HL-60 (cell line): ENCODE measurements at regions not wholly inside any gene's neighbourhood (a gene's known extent, or its start where the extent isn't known, plus 50 kb on each side); places are given as distances from the start of the nearest gene placed in this dataset.

ENCODE experiments used
- DNase-seq, 2 experiments: peaks; one replicate each; pipeline ENCODE4 v3.0.0-alpha.2; 2010 to 2020; ENCODE audit warnings: low read depth in 1 of 2, low spot score in 1 of 2
- H3K27ac ChIP-seq: fragments of 250-450 bp; sonication (Bioruptor Pico); replicated peaks from 2 replicates; pipeline ENCODE4 v1.5.1; 2020; ENCODE audit warnings: mild to moderate bottlenecking, moderate library complexity
- H3K27me3 ChIP-seq: fragments of 250-450 bp; sonication (Bioruptor Pico); 2 replicates; pipeline ENCODE4 v1.5.1; 2021; ENCODE audit warnings: mild to moderate bottlenecking, moderate library complexity; ENCODE audit not compliant: insufficient read depth, poor library complexity, severe bottlenecking
- H3K4me3 ChIP-seq: replicated peaks from 2 replicates; pipeline ENCODE4 v1.5.1; 2011; ENCODE audit warnings: mild to moderate bottlenecking, control low read depth, low read length; ENCODE audit not compliant: insufficient read depth
- CTCF ChIP-seq: IDR thresholded peaks from one replicate; pipeline ENCODE4 v1.5.1; 2011; ENCODE audit warnings: low read length, control low read depth, inconsistent platforms; ENCODE audit not compliant: insufficient read depth
- GABPA ChIP-seq: IDR thresholded peaks from 2 replicates; pipeline ENCODE4 v1.6.1; 2012; ENCODE audit warnings: low read depth
- POLR2AphosphoS5 ChIP-seq: IDR thresholded peaks from 2 replicates; pipeline ENCODE4 v1.6.1; 2012; ENCODE audit warnings: low read depth
- REST ChIP-seq: IDR thresholded peaks from 2 replicates; pipeline ENCODE4 v1.6.1; 2012; ENCODE audit warnings: low read depth; ENCODE audit not compliant: insufficient replicate concordance
- SPI1 ChIP-seq: IDR thresholded peaks from 2 replicates; pipeline ENCODE4 v1.6.1; 2012; ENCODE audit warnings: low read depth, mild to moderate bottlenecking, borderline replicate concordance

- no peak for DNase-seq
- TF ChIP-seq REST (no peak), POLR2AphosphoS5 (no peak), SPI1 (no peak), CTCF (no peak)
- no peak overlapping the region for H3K27ac ChIP-seq
Measured at GRCh38 chr6:140597181-140597580, 1222.7 kb upstream of the CITED2 start.

GRCh38 chr6:140594806-140595128 is 1220.3 kb upstream of the CITED2 start:
- DNase-seq, result no peak
- no peaks in the 10 kb centered on the region for H3K27me3 ChIP-seq
- no peak overlapping the region for H3K27ac ChIP-seq
- H3K4me3 ChIP-seq, result no peak overlapping the region
- no peak for TF ChIP-seq SPI1
- TF ChIP-seq CTCF, result no peak
- TF ChIP-seq REST, result no peak
- TF ChIP-seq POLR2AphosphoS5, result no peak
- TF ChIP-seq GABPA, result no peak

More at GRCh38 chr6:140597181-140597580, 1222.7 kb upstream of the CITED2 start:
- no peak overlapping the region for H3K4me3 ChIP-seq
- no peaks in the 10 kb centered on the region for H3K27me3 ChIP-seq

- TF ChIP-seq SPI1 (no peak), CTCF (no peak), GABPA (no peak), REST (no peak), POLR2AphosphoS5 (no peak)
- no peak overlapping the region for H3K27ac ChIP-seq
- no peak overlapping the region for H3K4me3 ChIP-seq
- DNase-seq, result no peak
- H3K27me3 ChIP-seq, result no peaks in the 10 kb centered on the region
Measured at GRCh38 chr6:140592877-140593276, 1218.4 kb upstream of the CITED2 start.
